ENCODE measurements at regions not wholly inside any gene's neighbourhood (a gene's known extent, or its start where the extent isn't known, plus 50 kb on each side); places are given as distances from the start of the nearest gene placed in this dataset.

DNA sequence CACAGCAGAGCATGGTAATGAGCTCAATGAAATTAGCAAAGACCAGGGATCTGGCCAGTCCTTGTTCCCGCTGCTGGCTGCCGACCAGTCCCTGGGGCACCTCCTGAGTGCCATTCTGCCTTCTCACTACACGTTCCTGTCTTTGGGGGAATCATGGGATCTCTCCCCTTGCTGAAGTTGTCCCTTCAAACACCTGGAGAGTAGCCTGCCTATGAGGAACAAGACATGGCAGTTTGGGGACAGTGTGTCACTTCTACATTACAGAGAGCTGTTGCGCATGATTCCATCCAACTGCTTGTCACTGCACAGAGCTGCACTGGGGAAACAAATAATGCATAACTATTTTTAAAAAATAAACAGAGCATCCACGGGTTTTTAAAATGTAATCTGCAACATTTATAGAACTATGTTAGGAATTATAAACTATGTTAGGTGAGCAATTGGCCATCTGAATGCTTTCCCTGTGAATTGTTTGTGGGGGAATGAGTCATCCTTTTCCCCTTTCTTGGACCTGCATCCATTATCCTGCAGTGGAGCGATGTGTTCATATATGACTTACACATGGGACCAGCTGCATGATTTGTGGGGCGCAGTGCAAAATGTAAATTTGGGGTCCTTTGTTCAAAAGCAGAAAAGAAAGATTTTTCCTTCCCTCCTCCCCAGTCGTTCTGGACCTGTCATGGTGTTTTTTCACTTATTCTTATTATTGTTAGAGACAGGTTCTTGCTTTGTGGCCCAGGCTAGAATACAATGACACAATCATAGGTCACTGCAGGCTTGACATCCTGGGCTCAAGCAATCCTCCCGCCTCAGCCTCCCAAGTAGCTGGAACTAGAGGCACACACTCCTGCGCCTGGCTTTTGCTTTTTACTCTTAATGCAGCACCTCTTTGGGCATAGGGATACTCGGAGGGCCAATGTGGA lies 115.0 kb upstream of the TBL1X start:
- peaks cover 6 to 7% of the 10 kb centered on the region in 2 donors for H3K4me1 ChIP-seq
- DNase-seq (no peak), ATAC-seq (no peak)
- H3K27me3 ChIP-seq: no peaks in the 10 kb centered on the region
- H3K36me3 ChIP-seq: no peaks in the 10 kb centered on the region
- TF ChIP-seq, protein P1, sequence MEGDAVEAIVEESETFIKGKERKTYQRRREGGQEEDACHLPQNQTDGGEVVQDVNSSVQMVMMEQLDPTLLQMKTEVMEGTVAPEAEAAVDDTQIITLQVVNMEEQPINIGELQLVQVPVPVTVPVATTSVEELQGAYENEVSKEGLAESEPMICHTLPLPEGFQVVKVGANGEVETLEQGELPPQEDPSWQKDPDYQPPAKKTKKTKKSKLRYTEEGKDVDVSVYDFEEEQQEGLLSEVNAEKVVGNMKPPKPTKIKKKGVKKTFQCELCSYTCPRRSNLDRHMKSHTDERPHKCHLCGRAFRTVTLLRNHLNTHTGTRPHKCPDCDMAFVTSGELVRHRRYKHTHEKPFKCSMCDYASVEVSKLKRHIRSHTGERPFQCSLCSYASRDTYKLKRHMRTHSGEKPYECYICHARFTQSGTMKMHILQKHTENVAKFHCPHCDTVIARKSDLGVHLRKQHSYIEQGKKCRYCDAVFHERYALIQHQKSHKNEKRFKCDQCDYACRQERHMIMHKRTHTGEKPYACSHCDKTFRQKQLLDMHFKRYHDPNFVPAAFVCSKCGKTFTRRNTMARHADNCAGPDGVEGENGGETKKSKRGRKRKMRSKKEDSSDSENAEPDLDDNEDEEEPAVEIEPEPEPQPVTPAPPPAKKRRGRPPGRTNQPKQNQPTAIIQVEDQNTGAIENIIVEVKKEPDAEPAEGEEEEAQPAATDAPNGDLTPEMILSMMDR (IDR thresholded peaks at IDR 0.05): no peak
- H3K27ac ChIP-seq: no peak overlapping the region
- intact Hi-C loops (cut with DNase I): no loop called here
- H3K9me3 ChIP-seq: no peaks in the 10 kb centered on the region
- H3K4me3 ChIP-seq: no peak overlapping the region

DNA sequence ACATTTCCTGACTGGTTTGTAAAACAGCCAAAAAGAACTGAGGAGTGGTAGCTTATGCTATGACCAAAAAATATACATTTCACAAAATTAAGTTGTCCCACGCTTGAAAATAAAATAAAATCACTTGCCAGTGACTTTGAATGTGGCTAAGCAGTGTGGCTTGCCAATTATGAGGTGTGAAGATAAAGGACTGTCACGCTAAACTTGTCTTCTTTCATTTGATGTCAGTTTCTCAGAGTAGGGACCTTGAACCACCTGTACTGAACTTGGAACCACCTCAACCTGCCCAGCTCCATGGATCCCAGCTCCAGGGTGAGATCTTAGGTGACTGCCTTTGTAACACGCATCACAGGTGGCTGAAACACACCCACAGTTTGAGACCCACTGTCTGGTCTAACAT lies 113.7 kb upstream of the TBL1X start:
- H3K9me3 ChIP-seq: no peaks in the 10 kb centered on the region
- peaks cover 6 to 7% of the 10 kb centered on the region in 2 donors for H3K4me1 ChIP-seq
- no peaks in the 10 kb centered on the region for H3K36me3 ChIP-seq
- no peak for DNase-seq
- TF ChIP-seq, protein P1 (IDR thresholded peaks at IDR 0.05): no peak
- no peak overlapping the region for H3K4me3 ChIP-seq
- intact Hi-C loops (cut with DNase I): no loop called here
- peak overlapping the region in 1 of 2 donors; percentile 89 for H3K27ac ChIP-seq
- H3K27me3 ChIP-seq: no peaks in the 10 kb centered on the region
- no peak for ATAC-seq

DNA sequence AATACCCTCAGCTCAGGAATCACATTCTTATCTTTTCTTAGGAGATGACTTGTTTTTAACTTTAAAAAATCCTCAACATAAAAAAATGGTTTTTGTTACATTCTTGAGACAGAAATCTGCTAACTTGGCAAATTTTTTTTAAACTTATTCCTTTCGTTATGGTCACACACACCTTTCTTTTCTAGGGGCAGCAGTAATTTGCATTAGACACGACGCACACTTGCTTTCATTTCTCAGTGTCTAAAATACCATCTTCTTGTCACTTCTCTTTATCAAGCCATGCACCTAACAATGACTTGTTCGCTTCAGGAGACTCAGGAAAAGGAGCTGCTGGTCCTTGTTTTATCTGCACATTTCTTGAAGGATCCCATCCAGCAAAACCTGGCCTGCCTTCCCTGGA lies 112.6 kb upstream of the TBL1X start:
- H3K36me3 ChIP-seq: no peaks in the 10 kb centered on the region
- intact Hi-C loops (cut with DNase I): no loop called here
- peak overlapping the region; percentile 8 to 89 for H3K27ac ChIP-seq
- ATAC-seq: peak; percentile 7
- no peak for DNase-seq
- peaks cover 6 to 7% of the 10 kb centered on the region in 2 donors for H3K4me1 ChIP-seq
- H3K4me3 ChIP-seq: no peak overlapping the region
- no peaks in the 10 kb centered on the region for H3K9me3 ChIP-seq
- TF ChIP-seq, protein P1 (IDR thresholded peaks at IDR 0.05): no peak
- H3K27me3 ChIP-seq: no peaks in the 10 kb centered on the region

DNA sequence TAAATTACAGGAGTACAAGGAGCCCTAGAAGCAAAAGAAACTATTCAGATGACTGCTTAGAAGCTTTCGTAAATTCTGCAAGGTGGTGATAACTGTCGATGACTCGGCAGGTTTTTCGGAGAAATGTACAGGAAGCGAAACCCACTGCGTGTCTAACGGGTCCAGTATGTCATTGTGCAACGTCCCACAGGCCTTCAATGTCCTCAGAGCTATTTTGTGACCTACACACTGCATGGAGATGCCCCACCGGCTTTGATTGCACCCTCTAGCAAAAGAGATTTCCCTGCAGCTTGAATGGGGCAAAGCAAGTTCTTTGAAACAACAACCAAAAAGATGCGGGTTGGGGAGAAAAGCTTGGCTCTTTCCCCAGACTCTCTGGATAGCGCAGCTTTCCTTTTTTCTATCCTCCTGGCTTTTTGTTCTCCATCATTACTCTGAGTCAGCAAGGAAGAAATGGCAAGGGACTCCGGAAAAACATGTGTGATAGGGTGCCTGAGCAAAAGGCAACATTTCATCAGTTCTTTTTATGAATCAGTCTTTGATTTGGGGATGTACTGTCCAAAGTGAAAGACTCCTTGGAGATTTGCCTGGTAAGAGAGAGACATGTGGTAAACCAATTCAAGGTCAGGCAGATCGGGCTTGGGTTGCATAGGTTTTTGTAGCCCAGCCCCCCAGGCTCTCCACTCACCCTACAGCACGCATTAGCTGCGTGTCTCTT lies 112.0 kb upstream of the TBL1X start:
- Histone ChIP-seq H3K4me3 (no peak overlapping the region), H3K27ac (peak overlapping the region; percentile 8 to 89), H3K4me1 (peaks cover 6 to 7% of the 10 kb centered on the region in 2 donors), H3K36me3 (no peaks in the 10 kb centered on the region), H3K9me3 (no peaks in the 10 kb centered on the region), H3K27me3 (no peaks in the 10 kb centered on the region)
- DNase-seq (peak in 1 of 4 donors; percentile 62), ATAC-seq (peak; percentile 75)
- TF ChIP-seq, protein P1 (IDR thresholded peaks at IDR 0.05): no peak
- intact Hi-C loops (cut with DNase I): no loop called here

DNA sequence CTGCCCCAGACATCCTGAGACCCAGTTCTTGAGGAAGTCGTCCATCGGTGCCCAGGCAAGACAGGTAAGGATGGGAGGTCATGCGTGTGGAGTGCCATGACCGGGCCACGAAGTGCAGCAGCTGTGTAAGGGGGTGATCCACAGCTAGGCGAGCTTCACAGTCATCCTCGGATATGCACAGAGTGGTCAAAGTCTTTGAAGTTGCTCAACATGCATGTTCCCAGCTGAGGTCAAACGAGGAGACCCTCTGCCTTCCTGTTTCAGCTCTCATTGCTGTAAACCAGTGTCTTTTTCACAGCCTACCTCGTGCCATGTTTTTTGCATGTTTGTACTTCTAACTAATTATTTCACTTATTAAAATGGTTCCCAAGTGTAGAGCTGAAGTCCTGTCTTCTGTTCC lies 109.9 kb upstream of the TBL1X start:
- intact Hi-C loops (cut with DNase I): no loop called here
- H3K4me1 ChIP-seq: peaks cover 6 to 7% of the 10 kb centered on the region in 2 donors
- no peak overlapping the region for H3K27ac ChIP-seq
- no peaks in the 10 kb centered on the region for H3K27me3 ChIP-seq
- no peak overlapping the region for H3K4me3 ChIP-seq
- ATAC-seq (no peak), DNase-seq (no peak)
- no peaks in the 10 kb centered on the region for H3K36me3 ChIP-seq
- TF ChIP-seq, protein P1 (IDR thresholded peaks at IDR 0.05): no peak
- no peaks in the 10 kb centered on the region for H3K9me3 ChIP-seq
